RPMI7951 (cell line): ENCODE measurements at regions not wholly inside any gene's neighbourhood (a gene's known extent, or its start where the extent isn't known, plus 50 kb on each side); places are given as distances from the start of the nearest gene placed in this dataset.
A peak's percentile ranks its signal among the peaks of the same experiment; 100 is the strongest.
"Not testable (repeated sequence)": the region's sequence is repeated elsewhere in the genome, so short reads cannot be mapped to it uniquely, and the experiment has no call there.

Source experiments
- DNase-seq: peaks from one replicate; pipeline ENCODE4 v3.0.0-alpha.2; 2012; ENCODE audit warnings: low read depth

- DNase-seq: not testable (repeated sequence)
Measured at GRCh38 chr7:9919-10318, 182.5 kb upstream of the FAM20C start.

DNA sequence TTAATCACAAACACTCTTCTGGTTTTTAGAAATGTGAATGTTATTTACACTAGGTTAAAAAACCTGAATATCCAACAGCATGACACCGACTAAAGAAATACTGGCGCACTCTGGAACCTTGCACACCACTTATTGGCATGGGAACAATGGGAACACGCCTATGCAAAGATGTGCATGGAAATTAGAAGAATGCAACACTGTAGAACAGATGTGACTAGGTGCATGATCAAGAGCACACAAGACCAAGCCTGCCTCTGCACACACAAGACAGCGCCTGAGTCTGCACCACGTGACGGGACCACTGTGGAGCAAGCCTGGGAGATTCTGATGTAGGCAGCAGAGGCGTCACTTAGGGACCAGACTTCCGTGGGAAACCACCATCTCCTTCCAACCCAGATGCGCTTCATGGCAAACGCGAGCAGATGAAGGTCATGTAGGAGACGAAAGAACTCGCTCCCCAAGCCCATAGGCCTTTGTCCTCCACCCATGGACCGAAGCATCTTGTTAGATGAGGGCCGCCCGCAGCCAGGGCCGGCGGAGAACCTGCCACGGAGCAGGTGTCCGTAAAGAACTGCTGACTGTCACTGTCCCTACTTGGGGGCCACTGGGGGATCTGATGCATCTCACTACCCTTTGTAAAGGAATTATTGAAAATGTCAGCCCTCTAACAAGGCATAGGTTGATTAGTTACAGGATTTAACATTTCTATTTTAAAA, 159.6 kb upstream of the FAM20C start:
- DNase-seq: not testable (repeated sequence)

DNA sequence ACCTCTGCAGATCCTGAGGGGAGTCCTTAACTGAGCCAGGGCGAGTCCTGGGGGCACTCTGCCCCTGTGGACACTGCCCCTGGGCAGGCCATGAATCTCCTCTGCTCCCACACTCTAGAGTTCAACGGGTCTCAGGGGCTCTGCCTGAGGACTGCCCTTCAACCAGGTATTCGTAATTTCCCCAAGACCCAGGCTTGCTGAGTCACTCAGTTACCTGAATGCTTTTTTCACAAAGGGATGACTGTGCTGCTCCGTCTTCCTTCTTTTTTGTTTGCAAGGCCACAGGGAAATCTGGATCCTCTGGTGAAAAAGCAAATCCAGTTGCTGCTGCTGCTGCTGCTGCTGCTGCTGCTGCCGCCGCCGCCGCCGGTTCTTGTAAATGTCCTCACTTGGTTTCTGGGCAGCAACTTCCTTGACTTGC, 157.2 kb upstream of the FAM20C start:
- not testable (repeated sequence) for DNase-seq

- DNase-seq: not testable (repeated sequence)
Measured at GRCh38 chr7:36539-36938, 155.8 kb upstream of the FAM20C start.

DNA sequence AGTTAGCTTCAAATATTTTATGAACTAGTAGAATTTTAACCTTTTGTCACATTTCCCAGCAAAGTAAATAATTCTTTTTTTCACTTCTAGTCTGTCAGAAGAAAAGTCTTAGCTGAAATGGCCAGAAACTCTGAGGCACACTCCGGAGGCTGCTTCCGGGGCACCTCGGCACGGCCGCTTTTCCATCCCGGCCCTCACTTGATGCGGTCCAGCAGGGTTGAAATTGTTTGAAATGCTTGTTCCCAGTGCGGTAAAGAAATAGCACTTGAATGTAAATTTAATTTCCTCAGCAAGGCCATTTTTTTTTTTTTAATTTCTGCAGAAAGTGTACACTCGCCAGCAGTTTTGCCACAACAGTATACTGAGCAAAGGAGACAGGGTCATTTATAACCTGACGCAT, 154.7 kb upstream of the FAM20C start:
- not testable (repeated sequence) for DNase-seq

GRCh38 chr7:38444-38843, 153.9 kb upstream of the FAM20C start:
- DNase-seq: not testable (repeated sequence)

GRCh38 chr7:39984-40740, 152.2 kb upstream of the FAM20C start:
- DNase-seq: peak; percentile 88

DNA sequence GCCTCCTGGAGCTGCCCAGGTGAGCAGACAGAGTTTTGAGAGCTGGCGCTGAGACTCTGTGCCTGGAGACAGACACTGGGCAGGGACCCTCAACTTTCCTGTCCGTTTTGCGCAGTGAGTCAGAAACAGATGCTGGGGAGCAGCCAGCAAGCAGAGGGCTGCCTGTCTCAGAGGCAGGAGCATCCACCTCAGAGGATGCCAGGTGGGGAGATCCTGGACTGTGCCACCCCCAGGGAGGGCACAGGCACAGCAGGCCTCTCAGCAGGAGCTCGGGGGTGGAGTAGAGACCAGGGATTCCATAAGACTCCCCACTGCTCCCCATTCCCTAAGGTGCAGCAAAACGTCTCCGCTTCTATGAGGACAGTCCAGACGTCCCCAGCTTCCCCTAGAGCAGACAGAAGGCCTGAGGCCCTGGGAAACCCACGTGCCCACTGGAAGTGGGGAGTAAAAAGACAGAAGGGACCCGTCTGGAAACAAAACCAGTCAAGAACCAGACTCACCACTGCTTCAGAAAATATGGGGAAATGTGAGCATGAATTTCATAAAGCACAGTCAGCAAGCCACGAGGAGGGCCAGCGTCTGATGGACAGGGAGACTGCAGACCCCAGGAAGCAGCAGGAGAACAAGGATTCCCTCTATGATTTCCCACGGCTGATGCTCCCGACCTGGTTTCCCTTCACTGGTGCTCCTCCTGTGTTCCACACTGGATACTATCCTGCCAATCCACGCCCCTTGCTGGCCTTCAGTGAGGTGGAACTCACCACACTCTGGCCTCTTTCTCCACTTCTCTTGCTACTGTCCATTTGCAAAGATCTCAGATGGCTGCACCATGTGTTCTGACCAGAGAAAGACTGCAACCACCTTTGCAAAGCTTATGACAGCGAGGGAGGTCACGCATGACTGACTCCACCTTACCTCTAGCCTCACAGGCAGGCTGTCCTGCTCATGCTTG, 151.3 kb upstream of the FAM20C start:
- DNase-seq: no peak

DNA sequence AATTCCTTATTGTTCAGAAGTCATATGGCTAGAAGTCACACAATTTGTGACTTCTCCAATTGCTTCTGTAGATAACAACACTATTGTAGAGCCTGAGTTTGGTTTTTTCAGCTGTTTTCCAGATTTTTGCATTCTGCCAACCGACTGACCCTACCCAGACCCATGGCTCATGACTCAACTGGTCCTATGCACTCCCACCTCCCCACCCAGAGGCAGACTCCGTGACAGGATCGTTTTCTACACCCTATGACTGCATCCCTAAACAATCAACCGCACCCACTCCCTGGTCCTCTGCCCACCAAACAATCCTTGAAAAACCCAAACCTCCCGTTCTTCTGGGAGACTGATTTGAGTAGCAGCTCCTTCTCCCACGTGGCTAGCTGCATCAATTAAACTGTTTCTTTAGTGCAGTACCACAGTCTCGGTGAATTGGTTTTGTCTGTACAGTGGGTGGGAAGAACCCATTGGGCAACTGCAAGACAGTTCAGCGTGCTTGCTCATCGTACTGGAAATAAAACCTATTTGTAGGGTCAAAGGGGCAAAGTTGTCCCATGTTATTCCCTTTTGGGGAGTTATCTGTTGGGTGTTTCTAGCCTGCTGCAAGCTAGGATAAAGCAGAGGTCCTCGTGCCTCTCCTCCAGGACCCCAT, 150.3 kb upstream of the FAM20C start:
- DNase-seq: peak; percentile 88

DNA sequence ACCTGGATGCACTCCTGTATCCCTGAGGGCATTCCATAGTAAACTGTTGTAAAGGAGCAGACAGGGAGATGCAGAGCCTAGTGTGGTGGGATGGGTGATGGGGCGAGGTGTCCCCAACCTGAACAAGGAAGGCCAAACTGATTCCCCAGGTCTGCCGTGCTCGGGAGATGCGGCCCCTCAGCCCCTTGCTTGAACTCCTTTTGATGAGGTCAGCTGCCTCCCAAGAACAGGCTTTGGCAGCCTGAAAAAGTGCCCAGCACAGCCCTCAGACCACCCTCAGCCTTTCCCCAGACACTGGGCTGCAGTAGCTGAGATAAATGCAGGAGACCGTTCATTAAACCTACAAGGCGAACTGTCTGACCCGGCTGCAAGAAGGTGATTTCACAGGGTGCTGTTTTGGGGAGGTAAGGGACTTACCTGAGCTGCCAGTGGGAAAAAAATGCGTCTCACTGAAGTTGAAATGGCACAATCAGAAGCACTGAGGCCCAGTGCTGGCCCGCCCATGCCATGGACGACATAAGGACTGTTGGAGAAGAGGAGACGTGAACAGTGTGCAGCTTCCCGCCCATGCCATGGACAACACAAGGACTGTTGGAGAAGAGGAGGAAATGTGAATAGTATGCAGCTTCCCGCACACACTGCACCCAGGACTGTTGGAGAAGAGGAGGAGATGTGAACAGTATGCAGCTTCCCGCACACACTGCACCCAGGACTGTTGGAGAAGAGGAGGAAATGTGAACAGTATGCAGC, 148.4 kb upstream of the FAM20C start:
- no peak for DNase-seq

GRCh38 chr7:44541-44896, 147.9 kb upstream of the FAM20C start:
- DNase-seq: no peak

GRCh38 chr7:45106-46090, 147.0 kb upstream of the FAM20C start:
- DNase-seq: peak; percentile 31

GRCh38 chr7:46123-46829, 146.1 kb upstream of the FAM20C start:
- no peak for DNase-seq

- no peak for DNase-seq
Measured at GRCh38 chr7:46830-47140, 145.6 kb upstream of the FAM20C start.

GRCh38 chr7:51456-52068, 140.8 kb upstream of the FAM20C start:
- no peak for DNase-seq

- no peak for DNase-seq
Measured at GRCh38 chr7:52100-52499, 140.3 kb upstream of the FAM20C start.

DNA sequence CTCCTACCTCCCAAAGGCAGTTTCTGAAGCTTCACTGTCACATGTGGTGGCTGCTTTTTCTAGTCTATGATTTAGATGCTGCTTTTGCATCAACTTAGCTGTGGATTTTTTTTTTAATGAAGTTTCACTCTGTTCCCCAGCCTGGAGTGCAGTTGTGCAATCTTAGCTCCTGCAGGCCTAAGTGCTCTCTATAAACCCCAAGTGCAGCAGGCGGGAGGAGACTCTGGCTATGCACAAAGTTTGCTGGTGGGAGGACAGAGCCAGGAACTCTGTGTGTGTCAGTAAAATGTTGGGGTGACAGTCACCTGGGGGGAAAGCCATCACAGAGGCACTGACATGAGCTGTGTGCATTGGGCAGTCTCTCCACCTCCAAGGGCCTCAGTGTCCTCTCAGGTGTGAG, 138.8 kb upstream of the FAM20C start:
- no peak for DNase-seq

- no peak for DNase-seq
Measured at GRCh38 chr7:54615-55014, 137.8 kb upstream of the FAM20C start.

DNA sequence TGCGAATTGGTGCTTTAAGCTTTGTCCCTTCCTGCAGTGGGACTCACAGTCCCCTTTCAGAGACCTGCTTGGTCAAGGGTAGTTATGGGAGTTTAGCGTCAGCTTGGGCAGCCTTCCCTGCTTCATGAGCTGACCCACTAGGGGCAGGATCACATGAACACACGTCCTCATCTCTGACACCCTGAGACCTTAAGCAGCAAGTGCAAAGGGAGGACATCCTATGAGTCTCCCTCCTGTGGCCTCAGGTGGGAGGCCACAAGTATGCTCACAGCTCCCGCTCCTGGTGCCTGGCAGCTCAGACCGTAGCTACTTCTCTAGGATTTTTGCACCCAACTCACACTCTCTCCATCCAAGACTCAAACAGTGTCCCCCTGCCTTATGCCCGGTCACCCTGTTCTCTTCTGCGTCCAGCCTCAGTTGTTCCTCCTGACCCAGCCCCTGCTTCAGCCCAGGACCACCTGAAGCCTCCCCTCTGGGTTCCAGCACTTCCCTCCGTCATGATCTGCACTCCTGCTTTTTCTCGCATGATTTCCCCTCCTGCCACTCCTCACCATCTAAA, 136.6 kb upstream of the FAM20C start:
- DNase-seq: no peak
